ENCODE measurements at regions not wholly inside any gene's neighbourhood (a gene's known extent, or its start where the extent isn't known, plus 50 kb on each side); places are given as distances from the start of the nearest gene placed in this dataset.

- no peak for TF ChIP-seq ZNF462 (CRISPR knock-in tag; IDR thresholded peaks at IDR 0.05)
- no peak for TF ChIP-seq STAT1 (IDR thresholded peaks at IDR 0.05; ENCODE audit: unreplicated experiment)
Observed at GRCh38 chr13:85303630-85304029, 495.6 kb downstream of the SLITRK6 start (continued).

GRCh38 chr13:85298387-85298924 is 500.8 kb downstream of the SLITRK6 start:
- Mint-ChIP-seq H3K4me1 (no peaks in the 10 kb centered on the region), H3K9me3 (no peaks in the 10 kb centered on the region)
- TF ChIP-seq POLR2AphosphoS5 (IDR thresholded peaks at IDR 0.05; ENCODE audit: low read depth) (no peak), CTCF (conservative IDR thresholded peaks at IDR 0.05; ENCODE audit: low read depth in 2 of 2) (no peak), STAT1 (IDR thresholded peaks at IDR 0.05; ENCODE audit: unreplicated experiment) (no peak), EZH2 (IDR thresholded peaks at IDR 0.05; ENCODE audit: low read depth, unreplicated experiment) (no peak), ZNF114 (CRISPR knock-in tag; IDR thresholded peaks at IDR 0.05) (no peak), CREB1 (CRISPR knock-in tag; IDR thresholded peaks at IDR 0.05; ENCODE audit: low read depth) (no peak), REST (IDR thresholded peaks at IDR 0.05; ENCODE audit: unreplicated experiment) (no peak), ETS1 (IDR thresholded peaks at IDR 0.05) (no peak), EZH2phosphoT487 (IDR thresholded peaks at IDR 0.05; ENCODE audit: unreplicated experiment) (no peak), ZNF331 (CRISPR knock-in tag; IDR thresholded peaks at IDR 0.05; ENCODE audit: low read depth) (no peak), NANOG (IDR thresholded peaks at IDR 0.05; ENCODE audit: borderline replicate concordance) (no peak)

More at GRCh38 chr13:85298387-85298924, 500.8 kb downstream of the SLITRK6 start:
- ATAC-seq: no peak
- H3F3A ChIP-seq (replicated peaks; ENCODE audit: low read depth): no peaks in the 10 kb centered on the region
- no peak overlapping the region for H3K4me3 Mint-ChIP-seq
- H3K4me2 ChIP-seq: no peak overlapping the region
- H3K4me1 ChIP-seq (ENCODE audit: insufficient read depth): no peaks in the 10 kb centered on the region
- no peaks in the 10 kb centered on the region for H4K20me1 ChIP-seq (replicated peaks; ENCODE audit: insufficient read depth)
- H3K79me2 ChIP-seq (replicated peaks; ENCODE audit: insufficient read depth): no peaks in the 10 kb centered on the region
- DNase-seq (ENCODE audit: low spot score): peak; percentile 11
- no peak overlapping the region for H3K27ac Mint-ChIP-seq
- no peak overlapping the region for H3K4me3 ChIP-seq
- H3K36me3 Mint-ChIP-seq (ENCODE audit: low read depth): no peaks in the 10 kb centered on the region
- H3K27me3 Mint-ChIP-seq (ENCODE audit: insufficient read depth, low read depth, poor library complexity): no peaks in the 10 kb centered on the region
- no peak overlapping the region for H3K27ac ChIP-seq (ENCODE audit: low read depth)
- no peaks in the 10 kb centered on the region for H3K36me3 ChIP-seq (ENCODE audit: insufficient read depth)
- H3K27me3 ChIP-seq (ENCODE audit: insufficient read depth): no peaks in the 10 kb centered on the region
- no peaks in the 10 kb centered on the region for H3K9me2 ChIP-seq (ENCODE audit: insufficient read depth)
- H2AFZ ChIP-seq: no peak overlapping the region
